HG03025 (cell line): ENCODE measurements at regions not wholly inside any gene's neighbourhood (a gene's known extent, or its start where the extent isn't known, plus 50 kb on each side); places are given as distances from the start of the nearest gene placed in this dataset.

Experiments
- ATAC-seq: cut with Tn5 transposase; IDR thresholded peaks from one replicate; pipeline ENCODE4 v1.9.1; 2021; ENCODE audit warnings: mild to moderate bottlenecking, moderate library complexity; ENCODE audit not compliant: unreplicated experiment, low FRiP score

GRCh38 chr5:167753725-167754490 is 537.5 kb upstream of the WWC1 start:
- ATAC-seq, result no peak

- no peak for ATAC-seq
Observed at GRCh38 chr5:167754501-167755021, 536.9 kb upstream of the WWC1 start.

GRCh38 chr5:167755420-167755819 is 536.0 kb upstream of the WWC1 start:
- ATAC-seq, result no peak

GRCh38 chr5:167759057-167759821 is 532.2 kb upstream of the WWC1 start:
- ATAC-seq, result no peak

GRCh38 chr5:167763772-167764171 is 527.7 kb upstream of the WWC1 start:
- ATAC-seq, result no peak

GRCh38 chr5:167764641-167765289 is 526.7 kb upstream of the WWC1 start:
- ATAC-seq, result peak; percentile 57

GRCh38 chr5:167765352-167765751 is 526.1 kb upstream of the WWC1 start:
- ATAC-seq, result no peak

GRCh38 chr5:167766957-167767356 is 524.5 kb upstream of the WWC1 start:
- ATAC-seq, result no peak

- ATAC-seq, result no peak
Observed at GRCh38 chr5:167767795-167768194, 523.6 kb upstream of the WWC1 start.

- ATAC-seq, result no peak
Observed at GRCh38 chr5:167769846-167770413, 521.5 kb upstream of the WWC1 start.

GRCh38 chr5:167770461-167770860 is 521.0 kb upstream of the WWC1 start:
- ATAC-seq, result no peak

GRCh38 chr5:167771571-167771970 is 519.9 kb upstream of the WWC1 start:
- ATAC-seq, result no peak

- ATAC-seq, result no peak
Observed at GRCh38 chr5:167773668-167774301, 517.7 kb upstream of the WWC1 start.

GRCh38 chr5:167777746-167778145 is 513.7 kb upstream of the WWC1 start:
- ATAC-seq, result no peak

GRCh38 chr5:167778228-167778627 is 513.2 kb upstream of the WWC1 start:
- ATAC-seq, result no peak

- ATAC-seq, result no peak
Observed at GRCh38 chr5:167779644-167780043, 511.8 kb upstream of the WWC1 start.

GRCh38 chr5:167780177-167780576 is 511.3 kb upstream of the WWC1 start:
- no peak for ATAC-seq

- ATAC-seq, result no peak
Observed at GRCh38 chr5:167783145-167783817, 508.2 kb upstream of the WWC1 start.

- ATAC-seq, result no peak
Observed at GRCh38 chr5:167785106-167785505, 506.3 kb upstream of the WWC1 start.

GRCh38 chr5:167785901-167786300 is 505.5 kb upstream of the WWC1 start:
- no peak for ATAC-seq
